HepG2 (cell line): ENCODE measurements at regions not wholly inside any gene's neighbourhood (a gene's known extent, or its start where the extent isn't known, plus 50 kb on each side); places are given as distances from the start of the nearest gene placed in this dataset.

Experiments used
- ATAC-seq: fragments of 200-7000 bp; cut with Tn5 transposase; 3 replicates; pipeline ENCODE4 v1.9.1; 2020; ENCODE audit warnings: mild to moderate bottlenecking, moderate library complexity
- BruUV-seq: library from RNA; stranded (reverse); fragments of 400-500 nt; replicated peaks from 2 replicates; lab custom pipeline; 2021; lab: Mats Ljungman, UMichigan
- CTCF ChIA-PET: fragments of 300-600 bp; formaldehyde crosslinking; extraction: SDS; loops from one replicate; lab custom pipeline; 2021; ENCODE audit warnings: low total read pairs, inconsistent platforms, low intra/inter-chr PET ratio; lab: Yijun Ruan, JAX
- POLR2A ChIA-PET: fragments of 350-600 bp; sonication (Branson Sonifier 250); formaldehyde crosslinking; loops from one replicate; lab custom pipeline; 2020; ENCODE audit warnings: antibody characterized with exemption, inconsistent platforms; lab: Yijun Ruan, JAX
- DNase-seq: peaks from one replicate; pipeline ENCODE4 v3.0.0-alpha.2; 2015; ENCODE audit warnings: low spot score
- FAIRE-seq: peaks from 3 replicates; lab custom pipeline; 2011; peaks lifted over from hg19 to GRCh38; lab: Jason Lieb, UNC
- H2AFZ ChIP-seq: one replicate; pipeline ENCODE4 v1.6.1; 2011; ENCODE audit warnings: low read length, inconsistent platforms
- H3K27ac ChIP-seq: fragments of 300-600 bp; 3 replicates; pipeline ENCODE4 v1.8.0; 2011; ENCODE audit warnings: mixed run types, mild to moderate bottlenecking, mixed read lengths, low read length, inconsistent platforms; ENCODE audit not compliant: insufficient read depth; ENCODE audit errors: extremely low read length
- H3K27me3 ChIP-seq, 2 experiments: fragments of 200-600 bp in 1 of 2; 2 replicates in 1 of 2; 3 replicates in 1 of 2; pipeline versions ENCODE4 v1.6.0 to v1.8.0; 2011; ENCODE audit warnings: low read length in 2 of 2, mild to moderate bottlenecking in 2 of 2, moderate library complexity in 2 of 2, inconsistent platforms in 1 of 2; ENCODE audit not compliant: insufficient read depth in 2 of 2, control insufficient read depth in 1 of 2
- H3K36me3 ChIP-seq, 2 experiments: fragments of 200-600 bp in 1 of 2; replicated peaks in 1 of 2; 2 replicates in 1 of 2; 3 replicates in 1 of 2; pipeline versions ENCODE4 v1.5.1 to v1.8.0; 2011; ENCODE audit warnings: low read length in 2 of 2, inconsistent platforms in 1 of 2; ENCODE audit not compliant: insufficient read depth in 2 of 2, control insufficient read depth in 1 of 2
- H3K4me1 ChIP-seq: 2 replicates; pipeline ENCODE4 v1.5.1; 2012; ENCODE audit warnings: low read length, inconsistent platforms; ENCODE audit not compliant: insufficient read depth
- H3K4me2 ChIP-seq: 2 replicates; pipeline ENCODE4 v1.6.0; 2011; ENCODE audit warnings: low read depth, low read length, inconsistent platforms
- H3K4me3 ChIP-seq, 3 experiments: fragments of 200-600 bp in 1 of 3; sonication (generic), shearing (Covaris generic) in 1 of 3; replicated peaks in 1 of 3; 2 replicates each; pipeline ENCODE4 v1.5.1; 2011 to 2016; ENCODE audit warnings: low read length in 3 of 3, inconsistent platforms in 2 of 3, low read depth in 2 of 3, mild to moderate bottlenecking in 2 of 3, control low read depth in 1 of 3, mixed read lengths in 1 of 3; ENCODE audit not compliant: insufficient read depth in 1 of 3
- H3K79me2 ChIP-seq: one replicate; pipeline ENCODE4 v1.6.1; 2011; ENCODE audit warnings: low read length, inconsistent platforms; ENCODE audit not compliant: insufficient read depth
- H3K9ac ChIP-seq: 2 replicates; pipeline ENCODE4 v1.6.0; 2011; ENCODE audit warnings: mild to moderate bottlenecking, low read depth, low read length, inconsistent platforms; ENCODE audit not compliant: insufficient read depth
- H3K9me3 ChIP-seq: 2 replicates; pipeline ENCODE4 v1.5.1; 2012; ENCODE audit warnings: mild to moderate bottlenecking, low read length
- H4K20me1 ChIP-seq: 2 replicates; pipeline ENCODE4 v1.6.0; 2011; ENCODE audit warnings: inconsistent platforms, mild to moderate bottlenecking, low read length, moderate library complexity; ENCODE audit not compliant: insufficient read depth
- CEBPG ChIP-seq: IDR thresholded peaks from 2 replicates; pipeline ENCODE4 v1.6.1; 2016
- DDIT3 ChIP-seq: sonication (generic); formaldehyde crosslinking; IDR thresholded peaks from 2 replicates; pipeline ENCODE4 v1.4.0; 2020; ENCODE audit warnings: mild to moderate bottlenecking, missing genetic modification reagents
- DRAP1 ChIP-seq: IDR thresholded peaks from 2 replicates; pipeline ENCODE4 v1.6.1; 2016; ENCODE audit warnings: missing genetic modification reagents, missing compliant biosample characterization
- MXD1 ChIP-seq: sonication (generic); formaldehyde crosslinking; IDR thresholded peaks from 2 replicates; pipeline ENCODE4 v1.4.0; 2020; ENCODE audit warnings: mild to moderate bottlenecking, missing genetic modification reagents
- NFIB ChIP-seq: sonication (generic); formaldehyde crosslinking; IDR thresholded peaks from 2 replicates; pipeline ENCODE4 v1.9.0; 2021; ENCODE audit warnings: missing genetic modification reagents, mild to moderate bottlenecking, borderline replicate concordance
- PAXIP1 ChIP-seq: sonication (generic); formaldehyde crosslinking; conservative IDR thresholded peaks from 2 replicates; pipeline ENCODE4 v1.4.0; 2020; ENCODE audit warnings: mild to moderate bottlenecking, missing genetic modification reagents, moderate library complexity
- PBX2 ChIP-seq: IDR thresholded peaks from 2 replicates; pipeline ENCODE4 v1.6.1; 2016; ENCODE audit warnings: control low read depth
- SALL1 ChIP-seq: sonication (generic); formaldehyde crosslinking; IDR thresholded peaks from 2 replicates; pipeline ENCODE4 v1.8.0; 2022; ENCODE audit warnings: mild to moderate bottlenecking, missing genetic modification reagents
- SAP130 ChIP-seq: IDR thresholded peaks from 2 replicates; pipeline ENCODE4 v1.6.1; 2016; ENCODE audit warnings: low read depth
- SNAPC2 ChIP-seq: sonication (generic); formaldehyde crosslinking; IDR thresholded peaks from 2 replicates; pipeline ENCODE4 v1.8.1; 2022; ENCODE audit warnings: mild to moderate bottlenecking, missing genetic modification reagents
- SOX5 ChIP-seq: IDR thresholded peaks from 2 replicates; pipeline ENCODE4 v1.6.1; 2016; ENCODE audit warnings: borderline replicate concordance
- U2AF2 ChIP-seq: fragments of 200-400 bp; formaldehyde crosslinking; IDR thresholded peaks from 2 replicates; pipeline ENCODE4 v1.6.1; 2017; ENCODE audit warnings: low read depth, mild to moderate bottlenecking, low read length
- ZBTB33 ChIP-seq: sonication (generic); formaldehyde crosslinking; IDR thresholded peaks from 2 replicates; pipeline ENCODE4 v1.4.0; 2020; ENCODE audit warnings: missing genetic modification reagents
- ZMYM2 ChIP-seq: sonication (generic); formaldehyde crosslinking; IDR thresholded peaks from 2 replicates; pipeline ENCODE4 v1.8.0; 2022; ENCODE audit warnings: mild to moderate bottlenecking, missing genetic modification reagents
- ZNF256 ChIP-seq: sonication (generic); formaldehyde crosslinking; conservative IDR thresholded peaks from 2 replicates; pipeline ENCODE4 v1.4.0; 2020; ENCODE audit warnings: missing genetic modification reagents
- ZNF331 ChIP-seq: sonication (generic); formaldehyde crosslinking; IDR thresholded peaks from 2 replicates; pipeline ENCODE4 v1.4.0; 2020; ENCODE audit warnings: missing genetic modification reagents
- ZNF382 ChIP-seq: sonication (generic); formaldehyde crosslinking; IDR thresholded peaks from 2 replicates; pipeline ENCODE4 v1.5.0; 2020; ENCODE audit warnings: missing genetic modification reagents, mild to moderate bottlenecking, borderline replicate concordance
- WGBS: methylation state at CpG from one replicate; pipeline ENCODE4 v1.1.6; 2017; ENCODE audit warnings: low lambda C conversion rate; 5-methylcytosine and 5-hydroxymethylcytosine counted together
- in situ Hi-C: cut with HindIII; loops from 2 replicates; pipeline ENCODE4 v1.10.0; 2017; ENCODE audit warnings: low pct_unique_long_range_greater_than_20kb; ENCODE audit not compliant: extremely low pct_ligation_motif_present
- intact Hi-C: fragments of 100-400 bp; cut with micrococcal nuclease; formaldehyde crosslinking; loops from one replicate; pipeline ENCODE4 v1.10.0; 2022; ENCODE audit not compliant: unreplicated experiment

- TF ChIP-seq ZMYM2, result no peak
- no peak for TF ChIP-seq U2AF2
- no peak for TF ChIP-seq SNAPC2
- TF ChIP-seq ZBTB33, result no peak
- no peak for TF ChIP-seq MXD1 (CRISPR knock-in tag)
- no peak for TF ChIP-seq ZNF331 (CRISPR knock-in tag)
Measured at GRCh38 chr6:6769466-6769865, 180.9 kb downstream of the LY86 start (continued).

GRCh38 chr6:6771224-6771945 is 182.9 kb downstream of the LY86 start:
- in situ Hi-C loops (no loop called here), intact Hi-C loops (no loop called here)
- H4K20me1 ChIP-seq, result no peaks in the 10 kb centered on the region
- POLR2A ChIA-PET, result no interaction called here
- BruUV-seq, result no TSS peak
- H3K4me3 ChIP-seq, result no peak overlapping the region
- H3K27ac ChIP-seq, result no peak overlapping the region
- no peaks in the 10 kb centered on the region for H3K36me3 ChIP-seq
- no peak for TF ChIP-seq CEBPG (CRISPR knock-in tag)
- TF ChIP-seq SALL1, result no peak
- no peak for TF ChIP-seq DDIT3
- TF ChIP-seq NFIB (CRISPR knock-in tag), result no peak
- TF ChIP-seq ZNF256 (CRISPR knock-in tag), result no peak
- TF ChIP-seq PAXIP1 (CRISPR knock-in tag), result no peak
- no peak for TF ChIP-seq PBX2 (CRISPR knock-in tag)
- TF ChIP-seq SOX5 (CRISPR knock-in tag), result no peak
- TF ChIP-seq SAP130 (CRISPR knock-in tag), result no peak
- no peak for TF ChIP-seq DRAP1 (CRISPR knock-in tag)
- no peak for TF ChIP-seq ZNF382 (CRISPR knock-in tag)
- H3K9me3 ChIP-seq, result no peaks in the 10 kb centered on the region
- H2AFZ ChIP-seq, result no peak overlapping the region
- H3K79me2 ChIP-seq, result no peaks in the 10 kb centered on the region
- CTCF ChIA-PET, result no interaction called here
- WGBS, result 0% methylated on average over 1 of the region's 1 CpG
- no peak for DNase-seq
- H3K4me2 ChIP-seq, result no peak overlapping the region
- no peak for FAIRE-seq
- ATAC-seq, result no peak
- H3K9ac ChIP-seq, result no peak overlapping the region
- no peaks in the 10 kb centered on the region for H3K4me1 ChIP-seq
- no peaks in the 10 kb centered on the region; a peak in 1 of 5 replicates for H3K27me3 ChIP-seq
